GM18951 (cell line): ENCODE measurements at regions not wholly inside any gene's neighbourhood (a gene's known extent, or its start where the extent isn't known, plus 50 kb on each side); places are given as distances from the start of the nearest gene placed in this dataset.

ENCODE experiments used
- POLR2A ChIP-seq: IDR thresholded peaks from 4 replicates; pipeline ENCODE4 v1.6.1; 2011; ENCODE audit warnings: mild to moderate bottlenecking; ENCODE audit not compliant: insufficient read length, insufficient read depth; ENCODE audit errors: extremely low read depth
- in situ Hi-C: fragments of 300-500 bp; cut with MboI; formaldehyde crosslinking; loops from one replicate; pipeline ENCODE4 v1.12.0; 2022; ENCODE audit warnings: low sequenced_read_pairs, mixed read lengths, inconsistent platforms; ENCODE audit not compliant: unreplicated experiment

DNA sequence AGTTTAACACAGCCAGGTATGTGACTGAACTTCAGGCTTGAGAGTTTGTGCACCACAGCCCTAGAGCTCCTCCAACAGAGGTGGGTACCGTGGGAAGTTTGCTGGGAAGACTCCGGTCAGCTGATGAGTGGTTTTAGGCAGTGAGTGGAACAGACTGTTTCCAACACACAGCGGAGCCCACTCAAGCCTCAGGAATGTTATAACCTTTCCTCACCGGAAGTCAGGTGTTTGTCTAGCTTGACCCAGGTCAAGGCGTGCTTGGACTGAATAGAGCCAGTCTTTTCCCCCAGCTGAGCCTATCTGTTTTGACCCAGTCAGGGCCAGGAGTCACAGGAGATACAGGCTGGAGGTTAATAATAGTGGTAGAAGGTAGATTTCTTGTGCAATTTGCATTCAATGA lies 138.4 kb upstream of the PARP11 start:
- in situ Hi-C loops = no loop called here
- TF ChIP-seq POLR2A = no peak

DNA sequence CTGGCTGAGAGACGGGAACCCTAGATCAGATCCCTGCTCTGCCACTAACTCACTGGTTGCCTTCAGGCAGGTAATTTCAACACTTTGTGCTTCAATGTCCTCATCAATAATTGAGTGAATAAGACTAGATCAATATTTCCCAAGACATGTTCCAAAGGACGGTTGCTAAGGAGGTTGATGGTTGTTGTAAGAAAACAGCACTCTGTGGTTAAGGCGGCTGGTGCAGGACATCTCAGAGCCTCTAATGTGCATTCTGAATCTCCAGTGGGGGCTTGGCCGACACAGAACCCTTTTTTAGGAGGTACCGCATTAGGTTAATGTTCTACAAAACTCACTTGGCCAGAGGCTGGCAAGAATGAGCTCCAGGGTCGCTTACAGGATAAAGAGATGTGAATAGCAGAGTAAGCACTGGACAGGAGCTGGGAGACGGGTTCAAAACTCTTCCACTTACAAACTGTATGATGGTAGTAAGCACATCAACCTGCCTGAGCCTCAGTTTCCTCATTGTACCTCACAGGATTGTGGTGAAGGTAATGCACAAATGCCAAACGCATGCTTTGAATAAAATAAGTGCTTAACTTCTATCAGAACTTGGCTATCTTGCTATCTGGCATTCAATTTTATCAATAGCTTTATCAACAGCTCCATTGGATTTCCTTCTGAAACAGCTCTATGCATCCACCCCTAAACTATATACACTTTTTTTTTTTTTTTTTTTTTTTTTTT lies 136.9 kb upstream of the PARP11 start:
- in situ Hi-C loops = no loop called here
- no peak for TF ChIP-seq POLR2A

DNA sequence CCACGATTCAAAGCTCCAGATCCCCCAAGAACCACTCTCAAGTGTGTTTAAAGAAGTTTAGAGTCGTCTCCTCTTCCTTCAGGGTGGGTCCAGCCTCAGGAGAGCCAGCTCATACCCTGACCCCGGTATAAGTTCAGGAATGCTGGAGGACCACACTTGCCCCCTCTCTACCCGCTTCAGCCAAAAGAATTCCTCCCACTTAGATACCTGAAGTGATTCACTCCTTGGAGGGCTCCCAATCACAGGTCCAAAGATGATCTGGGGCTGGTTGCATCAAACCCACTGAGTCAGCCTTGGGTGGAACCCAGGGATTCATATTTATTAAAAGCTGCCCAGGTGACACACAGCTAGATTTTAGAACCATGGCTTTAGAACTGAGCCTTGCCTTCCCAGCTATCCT lies 133.5 kb upstream of the PARP11 start:
- TF ChIP-seq POLR2A = no peak
- in situ Hi-C loops = no loop called here

- in situ Hi-C loops = no loop called here
- TF ChIP-seq POLR2A = no peak
Measured at GRCh38 chr12:4005851-4006430, 132.7 kb upstream of the PARP11 start.

DNA sequence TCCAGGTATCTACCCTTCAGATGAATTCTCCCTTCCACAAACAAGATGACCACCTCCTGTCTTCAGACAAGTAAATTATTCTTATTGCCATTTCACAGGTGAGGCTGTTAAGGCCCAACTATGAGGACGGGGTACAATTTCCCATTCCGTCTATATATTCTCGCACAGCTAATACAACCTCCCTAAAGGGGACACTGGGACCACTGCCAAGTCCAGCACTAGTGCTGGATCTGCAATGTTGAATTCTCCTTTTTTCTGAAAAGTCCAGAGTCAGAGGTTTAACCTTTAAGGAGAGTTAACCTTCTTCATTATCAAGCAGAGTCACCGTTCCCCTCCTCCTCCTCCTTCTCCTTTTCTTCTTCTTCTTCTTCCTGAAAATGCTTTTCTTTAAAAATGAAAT lies 130.4 kb upstream of the PARP11 start:
- no peak for TF ChIP-seq POLR2A
- in situ Hi-C loops = no loop called here

GRCh38 chr12:4002601-4003000 lies 129.4 kb upstream of the PARP11 start:
- TF ChIP-seq POLR2A = no peak
- in situ Hi-C loops = no loop called here

DNA sequence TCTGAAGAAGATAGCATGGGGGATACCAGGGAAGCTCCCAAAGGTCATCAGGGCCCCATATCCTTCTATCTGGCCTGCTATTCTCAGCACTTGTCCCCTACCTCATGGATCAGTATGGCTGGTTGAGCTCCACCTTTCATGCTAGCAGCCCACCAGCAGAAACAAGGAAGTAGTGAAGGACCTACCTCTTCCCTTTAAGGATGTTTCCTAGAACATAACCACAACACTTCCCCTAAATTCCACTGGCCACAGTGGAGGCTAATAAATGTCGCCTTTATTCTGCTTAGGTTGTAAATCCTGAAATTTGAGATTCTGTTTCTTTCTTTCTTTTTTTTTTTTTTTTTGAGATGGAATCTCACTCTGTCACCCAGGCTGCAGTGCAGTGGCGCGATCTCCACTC lies 128.6 kb upstream of the PARP11 start:
- no peak for TF ChIP-seq POLR2A
- in situ Hi-C loops = no loop called here

GRCh38 chr12:4001031-4001430 lies 127.8 kb upstream of the PARP11 start:
- in situ Hi-C loops = no loop called here
- no peak for TF ChIP-seq POLR2A

DNA sequence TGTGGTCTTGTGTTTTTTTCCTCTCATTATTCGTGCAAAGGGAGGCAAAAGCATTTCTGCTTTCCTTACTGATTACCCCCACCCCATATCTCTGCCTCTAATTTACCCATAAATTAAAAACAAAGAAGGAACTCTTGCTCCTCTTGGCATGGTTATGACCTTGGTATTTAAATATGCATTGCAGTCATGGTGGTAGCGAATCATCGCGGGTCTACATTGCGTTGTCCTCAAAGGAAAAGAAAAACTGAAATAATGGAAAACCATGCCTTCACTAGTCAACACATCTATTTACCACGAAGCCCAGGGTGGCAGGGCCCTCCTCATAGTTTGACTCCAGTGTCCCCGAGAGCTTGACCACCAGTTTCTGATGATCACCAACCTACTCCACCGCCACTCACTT lies 126.7 kb upstream of the PARP11 start:
- in situ Hi-C loops = no loop called here
- no peak for TF ChIP-seq POLR2A

- in situ Hi-C loops = no loop called here
- no peak for TF ChIP-seq POLR2A
Measured at GRCh38 chr12:3998968-3999792, 126.0 kb upstream of the PARP11 start.

DNA sequence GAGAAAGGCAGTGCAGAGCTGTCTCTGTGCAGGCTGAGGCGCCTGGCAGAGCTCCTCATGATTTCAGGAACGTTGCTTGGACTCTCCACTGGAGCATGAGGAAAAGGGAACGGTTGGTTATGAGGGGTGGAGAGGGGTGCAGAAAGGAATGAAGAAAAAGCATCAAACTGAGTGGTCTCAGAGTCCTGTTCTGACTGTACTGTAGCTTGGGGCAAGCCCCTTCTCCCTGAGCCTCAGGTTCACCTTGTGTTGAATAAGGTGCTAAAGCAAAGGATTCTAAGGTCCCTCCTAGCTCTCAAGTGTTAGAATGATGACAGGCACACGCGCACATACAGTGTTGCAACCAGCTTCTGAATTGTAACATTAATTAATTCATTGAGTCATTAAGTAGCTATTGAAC lies 125.2 kb upstream of the PARP11 start:
- in situ Hi-C loops = no loop called here
- no peak for TF ChIP-seq POLR2A

DNA sequence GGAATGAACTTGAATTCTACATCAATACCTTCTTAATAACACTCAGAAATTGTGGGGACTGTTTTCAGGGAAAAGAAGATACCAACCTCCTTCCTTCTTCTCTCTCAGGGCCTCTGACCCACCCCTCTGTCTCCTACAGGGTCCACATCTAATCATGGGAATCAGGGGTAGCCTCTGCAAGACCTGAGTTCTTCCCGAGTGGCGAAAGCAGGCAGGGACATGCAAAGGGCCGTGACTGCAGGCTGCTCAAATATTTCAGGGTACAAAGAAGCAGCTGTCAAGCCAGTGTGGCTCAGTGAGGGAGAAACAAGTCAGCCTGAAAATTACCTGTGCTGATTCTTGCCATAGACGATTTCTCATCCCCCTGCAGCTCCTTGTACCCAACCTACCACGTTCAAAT lies 123.1 kb upstream of the PARP11 start:
- no peak for TF ChIP-seq POLR2A
- in situ Hi-C loops = no loop called here

GRCh38 chr12:3995306-3995705 lies 122.1 kb upstream of the PARP11 start:
- in situ Hi-C loops = no loop called here
- TF ChIP-seq POLR2A = no peak

GRCh38 chr12:3994500-3994899 lies 121.3 kb upstream of the PARP11 start:
- in situ Hi-C loops = loop anchor here (5.0 kb wide), 1 partner anchor 293 kb away; no protein-coding TSS in a partner anchor
- no peak for TF ChIP-seq POLR2A
